ENCODE measurements at regions not wholly inside any gene's neighbourhood (a gene's known extent, or its start where the extent isn't known, plus 50 kb on each side); places are given as distances from the start of the nearest gene placed in this dataset.

GRCh38 chr1:94327001-94327690 lies 89.8 kb upstream of the ARHGAP29 start:
- no peaks in the 10 kb centered on the region for H4K20me1 ChIP-seq (ENCODE audit: control insufficient read depth, extremely low read depth, insufficient read depth, low read length)
- peaks cover 55% of the 10 kb centered on the region for H3K4me1 ChIP-seq (ENCODE audit: control insufficient read depth, extremely low read depth, insufficient read depth, low read length)
- DNase-seq (ENCODE audit: low read depth, low spot score): no peak
- no peak for FAIRE-seq
- H2AFZ ChIP-seq (ENCODE audit: control insufficient read depth, low read length): peak overlapping the region; percentile 3
- no peaks in the 10 kb centered on the region for H3K9me1 ChIP-seq (ENCODE audit: control insufficient read depth, extremely low read depth, insufficient read depth, low read length)
- no peaks in the 10 kb centered on the region for H3K36me3 ChIP-seq (ENCODE audit: control insufficient read depth in 2 of 2, extremely low read depth in 1 of 2, insufficient read depth in 2 of 2, low read length in 2 of 2)
- H3K9ac ChIP-seq (ENCODE audit: control insufficient read depth, extremely low read depth, insufficient read depth, low read length): no peak overlapping the region
- no peak overlapping the region for H3K4me3 ChIP-seq (ENCODE audit: control insufficient read depth in 2 of 3, extremely low read depth in 1 of 3, insufficient read depth in 2 of 3, low read depth in 1 of 3, low read length in 3 of 3)
- dilution Hi-C loops (cut with MboI; ENCODE audit: extremely low pct_ligation_motif_present, low sequenced_read_pairs): no loop called here
- H3K27ac ChIP-seq (ENCODE audit: control insufficient read depth, insufficient read depth, low read length): peak overlapping the region; percentile 78
- H3K79me2 ChIP-seq (ENCODE audit: control insufficient read depth, insufficient read depth, low read length): no peaks in the 10 kb centered on the region
- TF ChIP-seq EZH2 (IDR thresholded peaks at IDR 0.05; ENCODE audit: low read length) (no peak), CTCF (optimal IDR thresholded peaks at IDR 0.05 in 1 of 3, IDR thresholded peaks at IDR 0.05 in 1 of 3, conservative IDR thresholded peaks at IDR 0.05 in 1 of 3; ENCODE audit: extremely low read depth in 1 of 3, insufficient read depth in 2 of 3, low read length in 3 of 3) (no peak)
- no peaks in the 10 kb centered on the region for H3K9me3 ChIP-seq (ENCODE audit: control insufficient read depth, low read depth, low read length)
- no peaks in the 10 kb centered on the region for H3K27me3 ChIP-seq (ENCODE audit: control insufficient read depth, extremely low read depth, insufficient read depth, low read length)
- H3K4me2 ChIP-seq (ENCODE audit: control insufficient read depth, extremely low read depth, insufficient read depth, low read depth, low read length): peak overlapping the region; percentile 35

- dilution Hi-C loops (cut with MboI; ENCODE audit: extremely low pct_ligation_motif_present, low sequenced_read_pairs): no loop called here
- H3K9me1 ChIP-seq (ENCODE audit: control insufficient read depth, extremely low read depth, insufficient read depth, low read length): no peaks in the 10 kb centered on the region
- H2AFZ ChIP-seq (ENCODE audit: control insufficient read depth, low read length): no peak overlapping the region
- FAIRE-seq (peak; percentile 60), DNase-seq (ENCODE audit: low read depth, low spot score) (no peak)
- H4K20me1 ChIP-seq (ENCODE audit: control insufficient read depth, extremely low read depth, insufficient read depth, low read length): no peaks in the 10 kb centered on the region
- H3K4me3 ChIP-seq (ENCODE audit: control insufficient read depth in 2 of 3, extremely low read depth in 1 of 3, insufficient read depth in 2 of 3, low read depth in 1 of 3, low read length in 3 of 3): no peak overlapping the region
- peak overlapping the region; percentile 55 for H3K9ac ChIP-seq (ENCODE audit: control insufficient read depth, extremely low read depth, insufficient read depth, low read length)
- no peaks in the 10 kb centered on the region for H3K79me2 ChIP-seq (ENCODE audit: control insufficient read depth, insufficient read depth, low read length)
- no peaks in the 10 kb centered on the region for H3K36me3 ChIP-seq (ENCODE audit: control insufficient read depth in 2 of 2, extremely low read depth in 1 of 2, insufficient read depth in 2 of 2, low read length in 2 of 2)
- H3K4me1 ChIP-seq (ENCODE audit: control insufficient read depth, extremely low read depth, insufficient read depth, low read length): peaks cover 62% of the 10 kb centered on the region
- no peaks in the 10 kb centered on the region for H3K9me3 ChIP-seq (ENCODE audit: control insufficient read depth, low read depth, low read length)
- H3K27me3 ChIP-seq (ENCODE audit: control insufficient read depth, extremely low read depth, insufficient read depth, low read length): no peaks in the 10 kb centered on the region
- H3K27ac ChIP-seq (ENCODE audit: control insufficient read depth, insufficient read depth, low read length): peak overlapping the region; percentile 78
- no peak for TF ChIP-seq EZH2 (IDR thresholded peaks at IDR 0.05; ENCODE audit: low read length)
- TF ChIP-seq CTCF (optimal IDR thresholded peaks at IDR 0.05 in 1 of 3, IDR thresholded peaks at IDR 0.05 in 1 of 3, conservative IDR thresholded peaks at IDR 0.05 in 1 of 3; ENCODE audit: extremely low read depth in 1 of 3, insufficient read depth in 2 of 3, low read length in 3 of 3): no peak
- H3K4me2 ChIP-seq (ENCODE audit: control insufficient read depth, extremely low read depth, insufficient read depth, low read depth, low read length): peak overlapping the region; percentile 31
Observed at GRCh38 chr1:94326329-94326728, 88.9 kb upstream of the ARHGAP29 start.

Measured in keratinocyte (primary cell).